GM23248 (cell line): ENCODE measurements at regions not wholly inside any gene's neighbourhood (a gene's known extent, or its start where the extent isn't known, plus 50 kb on each side); places are given as distances from the start of the nearest gene placed in this dataset.

Experiments
- DNase-seq: peaks from one replicate; pipeline ENCODE4 v3.0.0-alpha.2; 2015
- H2AFZ ChIP-seq: fragments of 200-600 bp; sonication (generic); 2 replicates; pipeline ENCODE4 v1.6.1; 2016; ENCODE audit warnings: antibody characterized with exemption
- H3F3A ChIP-seq: fragments of 200-600 bp; sonication (generic); 2 replicates; pipeline ENCODE4 v1.6.1; 2016; ENCODE audit warnings: mild to moderate bottlenecking, antibody characterized with exemption, mixed run types; ENCODE audit not compliant: insufficient read depth
- H3K27ac ChIP-seq: fragments of 200-600 bp; sonication (generic); 2 replicates; pipeline ENCODE4 v1.5.1; 2016; ENCODE audit warnings: mild to moderate bottlenecking
- H3K27me3 ChIP-seq: fragments of 200-600 bp; sonication (generic); replicated peaks from 2 replicates; pipeline ENCODE4 v1.6.1; 2016; ENCODE audit warnings: mild to moderate bottlenecking; ENCODE audit not compliant: insufficient read depth
- H3K36me3 ChIP-seq: fragments of 200-600 bp; sonication (generic); 2 replicates; pipeline ENCODE4 v1.6.1; 2016; ENCODE audit warnings: low read depth, mild to moderate bottlenecking
- H3K4me1 ChIP-seq: fragments of 200-600 bp; sonication (generic); 2 replicates; pipeline ENCODE4 v1.6.1; 2016; ENCODE audit warnings: mild to moderate bottlenecking; ENCODE audit not compliant: insufficient read depth
- H3K4me2 ChIP-seq: fragments of 200-600 bp; sonication (generic); one replicate; pipeline ENCODE4 v1.6.1; 2016; ENCODE audit warnings: mild to moderate bottlenecking; ENCODE audit not compliant: unreplicated experiment
- H3K4me3 ChIP-seq: fragments of 200-600 bp; sonication (generic); 2 replicates; pipeline ENCODE4 v1.5.1; 2016; ENCODE audit warnings: mild to moderate bottlenecking
- H3K79me2 ChIP-seq: fragments of 200-600 bp; sonication (generic); 2 replicates; pipeline ENCODE4 v1.6.1; 2016; ENCODE audit warnings: mild to moderate bottlenecking; ENCODE audit not compliant: insufficient read depth
- H3K9ac ChIP-seq: fragments of 200-600 bp; sonication (generic); 2 replicates; pipeline ENCODE4 v1.6.1; 2016; ENCODE audit warnings: mild to moderate bottlenecking
- H3K9me2 ChIP-seq: fragments of 200-600 bp; sonication (generic); 2 replicates; pipeline ENCODE4 v1.6.1; 2016; ENCODE audit warnings: mixed run types, mild to moderate bottlenecking, moderate library complexity; ENCODE audit not compliant: insufficient read depth
- H3K9me3 ChIP-seq: fragments of 200-600 bp; sonication (generic); one replicate; pipeline ENCODE4 v1.6.1; 2017; ENCODE audit warnings: low read depth
- H4K20me1 ChIP-seq: fragments of 200-600 bp; sonication (generic); 2 replicates; pipeline ENCODE4 v1.6.0; 2016; ENCODE audit not compliant: insufficient read depth
- EZH2 ChIP-seq: fragments of 200-600 bp; sonication (generic); IDR thresholded peaks from 2 replicates; pipeline ENCODE4 v1.6.1; 2018; ENCODE audit warnings: antibody characterized with exemption, mild to moderate bottlenecking; ENCODE audit not compliant: insufficient read depth, poor library complexity, severe bottlenecking
- EZH2phosphoT487 ChIP-seq: fragments of 200-600 bp; sonication (generic); IDR thresholded peaks from 2 replicates; pipeline ENCODE4 v1.6.1; 2018; ENCODE audit warnings: antibody characterized with exemption, moderate library complexity, mild to moderate bottlenecking, low read depth; ENCODE audit not compliant: insufficient read depth
- WGBS, 2 experiments: methylation state at CpG; one replicate each; pipeline ENCODE4 v1.1.6; 2015 to 2017; ENCODE audit warnings: low lambda C conversion rate in 2 of 2, low coverage in 1 of 2; ENCODE audit errors: missing lambda C conversion rate in 2 of 2; 5-methylcytosine and 5-hydroxymethylcytosine counted together
- in situ Hi-C: fragments of 300-500 bp; cut with MboI; formaldehyde crosslinking; loops from 2 replicates; pipeline ENCODE4 v1.15.0; 2020

- TF ChIP-seq EZH2 (no peak), EZH2phosphoT487 (no peak)
- in situ Hi-C loops = no loop called here
- H3K9me2 ChIP-seq = no peaks in the 10 kb centered on the region
Measured at GRCh38 chr20:22386306-22386623, 198.1 kb downstream of the FOXA2 start.

GRCh38 chr20:22385602-22386305, 198.6 kb downstream of the FOXA2 start:
- no peaks in the 10 kb centered on the region for H3K9me2 ChIP-seq
- H3K27me3 ChIP-seq = peaks cover 9% of the 10 kb centered on the region; the same call in 1 of the 2 replicates
- no peaks in the 10 kb centered on the region for H4K20me1 ChIP-seq
- peaks cover 16% of the 10 kb centered on the region; the same call in 1 of the 2 replicates for H3K4me1 ChIP-seq
- in situ Hi-C loops = no loop called here
- H3F3A ChIP-seq = no peaks in the 10 kb centered on the region
- H2AFZ ChIP-seq = no peak overlapping the region
- no peaks in the 10 kb centered on the region for H3K36me3 ChIP-seq
- 31 to 36% methylated on average over 7 of the region's 7 CpGs for WGBS, 2 experiments
- no peaks in the 10 kb centered on the region for H3K79me2 ChIP-seq
- no peaks in the 10 kb centered on the region for H3K9me3 ChIP-seq
- no peak overlapping the region for H3K9ac ChIP-seq
- H3K27ac ChIP-seq = no peak overlapping the region
- H3K4me3 ChIP-seq = no peak overlapping the region
- no peak overlapping the region for H3K4me2 ChIP-seq
- peak; percentile 22 for DNase-seq
- no peak for TF ChIP-seq EZH2

More at GRCh38 chr20:22386306-22386623, 198.1 kb downstream of the FOXA2 start:
- Histone ChIP-seq H3F3A (no peaks in the 10 kb centered on the region), H3K9me3 (no peaks in the 10 kb centered on the region), H3K27ac (no peak overlapping the region), H3K4me3 (no peak overlapping the region), H3K4me1 (peaks cover 16% of the 10 kb centered on the region; the same call in 1 of the 2 replicates), H4K20me1 (no peaks in the 10 kb centered on the region), H3K79me2 (no peaks in the 10 kb centered on the region), H3K27me3 (peaks cover 9% of the 10 kb centered on the region; the same call in 1 of the 2 replicates), H2AFZ (no peak overlapping the region), H3K4me2 (no peak overlapping the region), H3K9ac (no peak overlapping the region), H3K36me3 (no peaks in the 10 kb centered on the region)
- DNase-seq = no peak
- 37 to 38% methylated on average over 3 of the region's 3 CpGs for WGBS, 2 experiments

GRCh38 chr20:22384978-22385377, 199.4 kb downstream of the FOXA2 start:
- Histone ChIP-seq H3K9me2 (no peaks in the 10 kb centered on the region), H4K20me1 (no peaks in the 10 kb centered on the region), H3K27me3 (peaks cover 9% of the 10 kb centered on the region; the same call in 1 of the 2 replicates), H3F3A (no peaks in the 10 kb centered on the region), H3K36me3 (no peaks in the 10 kb centered on the region), H3K79me2 (no peaks in the 10 kb centered on the region), H3K9me3 (no peaks in the 10 kb centered on the region), H3K4me1 (peaks cover 12% of the 10 kb centered on the region; the same call in 1 of the 2 replicates), H2AFZ (no peak overlapping the region), H3K4me2 (no peak overlapping the region), H3K27ac (no peak overlapping the region), H3K4me3 (no peak overlapping the region), H3K9ac (no peak overlapping the region)
- WGBS, 2 experiments = 49 to 55% methylated on average over 3 of the region's 3 CpGs
- in situ Hi-C loops = no loop called here
- no peak for DNase-seq
- TF ChIP-seq EZH2 = no peak
- no peak for TF ChIP-seq EZH2phosphoT487

GRCh38 chr20:22383156-22383555, 201.2 kb downstream of the FOXA2 start:
- Histone ChIP-seq H3K4me3 (no peak overlapping the region), H3K27ac (no peak overlapping the region), H3K9ac (no peak overlapping the region), H3K27me3 (peaks cover 9% of the 10 kb centered on the region; the same call in 1 of the 2 replicates), H4K20me1 (no peaks in the 10 kb centered on the region), H3K4me1 (peaks cover 21% of the 10 kb centered on the region; the same call in 1 of the 2 replicates), H3K9me3 (no peaks in the 10 kb centered on the region), H3K36me3 (no peaks in the 10 kb centered on the region), H2AFZ (no peak overlapping the region), H3F3A (no peaks in the 10 kb centered on the region), H3K9me2 (no peaks in the 10 kb centered on the region), H3K79me2 (no peaks in the 10 kb centered on the region), H3K4me2 (peak overlapping the region; percentile 34)
- peak; percentile 20 for DNase-seq
- WGBS, 2 experiments = 22% methylated on average over 4 of the region's 4 CpGs
- in situ Hi-C loops = no loop called here
- TF ChIP-seq EZH2phosphoT487 = no peak
- TF ChIP-seq EZH2 = no peak
